OCI-M1 (cell line): ENCODE measurements at regions not wholly inside any gene's neighbourhood (a gene's known extent, or its start where the extent isn't known, plus 50 kb on each side); places are given as distances from the start of the nearest gene placed in this dataset.

Source experiments
- DNase-seq: peaks from one replicate; lab custom pipeline; 2025; lab: John Stamatoyannopoulos, UW

- DNase-seq = no peak
These were observed 51.0 kb upstream of the RGS8 start for GRCh38 chr1:182735343-182735742.

DNA sequence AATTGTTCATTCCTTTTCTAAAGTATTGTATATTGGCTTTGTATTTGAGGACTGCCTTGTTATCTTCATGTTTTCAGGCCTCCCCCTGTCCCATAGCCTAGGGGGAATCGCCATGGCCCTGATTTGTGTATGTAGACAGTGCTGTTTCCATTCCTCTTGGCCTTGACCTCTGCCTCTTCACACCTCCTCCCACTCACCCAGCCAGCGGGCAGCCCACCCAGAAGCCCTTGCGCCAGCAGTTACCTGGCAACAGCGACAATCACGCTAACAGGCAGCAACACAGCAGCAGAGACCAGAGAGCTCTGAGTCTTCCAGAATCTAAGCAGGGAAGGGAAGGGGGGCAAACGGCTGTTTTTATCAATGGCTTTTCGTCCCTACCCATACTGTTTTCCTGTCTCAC, 50.0 kb upstream of the NPL start:
- DNase-seq = peak; percentile 23
